SK-N-SH treated with all-trans-retinoic acid at 6 μM for 48 hours (cell line): ENCODE measurements at regions not wholly inside any gene's neighbourhood (a gene's known extent, or its start where the extent isn't known, plus 50 kb on each side); places are given as distances from the start of the nearest gene placed in this dataset.

Experiments used
- ATAC-seq: fragments of 200-7000 bp; cut with Tn5 transposase; 3 replicates; pipeline ENCODE4 v1.9.1; 2020; ENCODE audit warnings: mild to moderate bottlenecking, moderate library complexity
- ARNTL ChIP-seq: fragments of 450-650 bp; formaldehyde crosslinking; IDR thresholded peaks from 2 replicates; pipeline ENCODE4 v1.5.0; 2020; ENCODE audit warnings: low read depth, mild to moderate bottlenecking, moderate library complexity, borderline replicate concordance
- BACH2 ChIP-seq: fragments of 250-450 bp; sonication (Bioruptor Pico); IDR thresholded peaks from 2 replicates; pipeline ENCODE4 v1.9.0; 2021; ENCODE audit warnings: mild to moderate bottlenecking, borderline replicate concordance
- CREB5 ChIP-seq: fragments of 250-450 bp; sonication (Bioruptor Pico); IDR thresholded peaks from 2 replicates; pipeline ENCODE4 v1.5.1; 2020; ENCODE audit warnings: low read depth, mild to moderate bottlenecking, moderate library complexity
- CSDC2 ChIP-seq: fragments of 250-450 bp; sonication (Bioruptor Pico); IDR thresholded peaks from 2 replicates; pipeline ENCODE4 v1.5.0; 2020; ENCODE audit warnings: mild to moderate bottlenecking, moderate library complexity
- ESRRG ChIP-seq: fragments of 250-450 bp; sonication (Bioruptor Pico); IDR thresholded peaks from 2 replicates; pipeline ENCODE4 v1.6.1; 2021; ENCODE audit warnings: mild to moderate bottlenecking
- GLIS3 ChIP-seq: fragments of 250-450 bp; sonication (Bioruptor Pico); IDR thresholded peaks from 2 replicates; pipeline ENCODE4 v1.5.0; 2020; ENCODE audit warnings: mild to moderate bottlenecking, moderate library complexity
- ISL1 ChIP-seq: fragments of 250-450 bp; sonication (Bioruptor Pico); IDR thresholded peaks from 2 replicates; pipeline ENCODE4 v2.1.2; 2022; ENCODE audit warnings: mild to moderate bottlenecking, moderate library complexity
- OSR1 ChIP-seq: fragments of 250-450 bp; sonication (Bioruptor Pico); IDR thresholded peaks from 2 replicates; pipeline ENCODE4 v1.8.0; 2022; ENCODE audit warnings: moderate library complexity, mild to moderate bottlenecking, inconsistent platforms
- PATZ1 ChIP-seq: fragments of 250-450 bp; sonication (Bioruptor Pico); IDR thresholded peaks from 2 replicates; pipeline ENCODE4 v1.8.0; 2020; ENCODE audit warnings: mild to moderate bottlenecking, moderate library complexity, borderline replicate concordance
- POU6F1 ChIP-seq: fragments of 250-450 bp; sonication (Bioruptor Pico); IDR thresholded peaks from 2 replicates; pipeline ENCODE4 v1.8.0; 2021; ENCODE audit warnings: low read depth, mild to moderate bottlenecking, moderate library complexity, borderline replicate concordance
- PPARA ChIP-seq: fragments of 250-450 bp; sonication (Bioruptor Pico); IDR thresholded peaks from 2 replicates; pipeline ENCODE4 v1.5.0; 2020; ENCODE audit warnings: mild to moderate bottlenecking, borderline replicate concordance
- RARB ChIP-seq: fragments of 250-450 bp; sonication (Bioruptor Pico); IDR thresholded peaks from 2 replicates; pipeline ENCODE4 v1.8.0; 2021; ENCODE audit warnings: mild to moderate bottlenecking, moderate library complexity
- SNAI2 ChIP-seq: fragments of 250-450 bp; sonication (Bioruptor Pico); IDR thresholded peaks from 2 replicates; pipeline ENCODE4 v1.5.0; 2020; ENCODE audit warnings: mild to moderate bottlenecking, moderate library complexity
- TCF4 ChIP-seq: fragments of 250-450 bp; sonication (Bioruptor Pico); IDR thresholded peaks from 2 replicates; pipeline ENCODE4 v1.8.0; 2021; ENCODE audit warnings: mild to moderate bottlenecking, moderate library complexity, borderline replicate concordance
- TOX ChIP-seq: fragments of 250-450 bp; sonication (Bioruptor Pico); IDR thresholded peaks from 2 replicates; pipeline ENCODE4 v1.8.0; 2021; ENCODE audit warnings: mild to moderate bottlenecking, moderate library complexity, borderline replicate concordance
- TSHZ2 ChIP-seq: fragments of 250-450 bp; sonication (Bioruptor Pico); IDR thresholded peaks from 2 replicates; pipeline ENCODE4 v1.5.0; 2020; ENCODE audit warnings: mild to moderate bottlenecking, moderate library complexity
- ZC3H10 ChIP-seq: fragments of 250-450 bp; sonication (Bioruptor Pico); IDR thresholded peaks from 2 replicates; pipeline ENCODE4 v1.5.1; 2021; ENCODE audit warnings: mild to moderate bottlenecking, moderate library complexity
- ZFP3 ChIP-seq: fragments of 250-450 bp; sonication (Bioruptor Pico); IDR thresholded peaks from 2 replicates; pipeline ENCODE4 v1.5.0; 2020; ENCODE audit warnings: mild to moderate bottlenecking, moderate library complexity
- ZFP30 ChIP-seq: fragments of 450-650 bp; formaldehyde crosslinking; IDR thresholded peaks from 2 replicates; pipeline ENCODE4 v1.5.0; 2022; ENCODE audit warnings: mild to moderate bottlenecking, moderate library complexity
- ZNF565 ChIP-seq: fragments of 450-650 bp; formaldehyde crosslinking; conservative IDR thresholded peaks from 2 replicates; pipeline ENCODE4 v1.5.0; 2020; ENCODE audit warnings: low read depth, mild to moderate bottlenecking, moderate library complexity
- ZNF70 ChIP-seq: fragments of 450-650 bp; formaldehyde crosslinking; IDR thresholded peaks from 2 replicates; pipeline ENCODE4 v1.5.0; 2020; ENCODE audit warnings: mild to moderate bottlenecking, moderate library complexity
- ZNF8 ChIP-seq: fragments of 450-650 bp; formaldehyde crosslinking; IDR thresholded peaks from 2 replicates; pipeline ENCODE4 v1.5.0; 2020; ENCODE audit warnings: mild to moderate bottlenecking, moderate library complexity

GRCh38 chr7:46725136-46725535 is 804.1 kb upstream of the IGFBP3 start:
- TF ChIP-seq RARB (CRISPR knock-in tag) = no peak
- TF ChIP-seq GLIS3 = no peak
- TF ChIP-seq PATZ1 (CRISPR knock-in tag) = no peak
- no peak for TF ChIP-seq TOX
- TF ChIP-seq ZFP30 (CRISPR knock-in tag) = no peak
- no peak for TF ChIP-seq PPARA
- TF ChIP-seq ZFP3 = no peak
- no peak for TF ChIP-seq BACH2
- TF ChIP-seq ZC3H10 (CRISPR knock-in tag) = no peak
- no peak for TF ChIP-seq CSDC2
- TF ChIP-seq ESRRG (CRISPR knock-in tag) = no peak
- TF ChIP-seq OSR1 (CRISPR knock-in tag) = no peak
- ATAC-seq = no peak

- ATAC-seq = no peak
- TF ChIP-seq ARNTL (CRISPR knock-in tag) (no peak), TSHZ2 (CRISPR knock-in tag) (no peak), POU6F1 (no peak), ISL1 (CRISPR knock-in tag) (no peak), ZNF70 (CRISPR knock-in tag) (no peak), ESRRG (CRISPR knock-in tag) (no peak), ZNF565 (no peak), SNAI2 (CRISPR knock-in tag) (no peak), GLIS3 (no peak), PATZ1 (CRISPR knock-in tag) (no peak), ZFP30 (CRISPR knock-in tag) (no peak), ZC3H10 (CRISPR knock-in tag) (no peak), CREB5 (no peak), ZFP3 (no peak), ZNF8 (CRISPR knock-in tag) (no peak), TOX (no peak), TCF4 (CRISPR knock-in tag) (no peak)
Observed at GRCh38 chr7:46723742-46724141, 802.7 kb upstream of the IGFBP3 start.

- no peak for TF ChIP-seq ESRRG (CRISPR knock-in tag)
- TF ChIP-seq PPARA = no peak
- TF ChIP-seq ZFP3 = no peak
- no peak for TF ChIP-seq PATZ1 (CRISPR knock-in tag)
- TF ChIP-seq ZFP30 (CRISPR knock-in tag) = no peak
- no peak for TF ChIP-seq OSR1 (CRISPR knock-in tag)
- no peak for ATAC-seq
Observed at GRCh38 chr7:46723003-46723402, 801.9 kb upstream of the IGFBP3 start.
